DND-41 (cell line): ENCODE measurements at regions not wholly inside any gene's neighbourhood (a gene's known extent, or its start where the extent isn't known, plus 50 kb on each side); places are given as distances from the start of the nearest gene placed in this dataset.

Experiments used
- CTCF ChIP-seq: IDR thresholded peaks from 2 replicates; pipeline ENCODE4 v1.5.1; 2012; ENCODE audit warnings: borderline replicate concordance, low read length, moderate library complexity, mild to moderate bottlenecking; ENCODE audit not compliant: poor library complexity, severe bottlenecking; ENCODE audit errors: extremely low read depth
- EZH2 ChIP-seq: IDR thresholded peaks from 3 replicates; pipeline ENCODE4 v1.6.1; 2012; ENCODE audit warnings: borderline replicate concordance, low read depth, mild to moderate bottlenecking, moderate library complexity, low read length, inconsistent platforms; ENCODE audit not compliant: severe bottlenecking

GRCh38 chr7:106443156-106443555 is 158.4 kb upstream of the NAMPT start:
- TF ChIP-seq CTCF (no peak), EZH2 (no peak)
